SHP77 (cell line): ENCODE measurements at regions not wholly inside any gene's neighbourhood (a gene's known extent, or its start where the extent isn't known, plus 50 kb on each side); places are given as distances from the start of the nearest gene placed in this dataset.
A peak's percentile ranks its signal among the peaks of the same experiment; 100 is the strongest.

Experiments used
- DNase-seq, 2 experiments: peaks; one replicate each; lab custom pipeline; 2025; lab: John Stamatoyannopoulos, UW

DNA sequence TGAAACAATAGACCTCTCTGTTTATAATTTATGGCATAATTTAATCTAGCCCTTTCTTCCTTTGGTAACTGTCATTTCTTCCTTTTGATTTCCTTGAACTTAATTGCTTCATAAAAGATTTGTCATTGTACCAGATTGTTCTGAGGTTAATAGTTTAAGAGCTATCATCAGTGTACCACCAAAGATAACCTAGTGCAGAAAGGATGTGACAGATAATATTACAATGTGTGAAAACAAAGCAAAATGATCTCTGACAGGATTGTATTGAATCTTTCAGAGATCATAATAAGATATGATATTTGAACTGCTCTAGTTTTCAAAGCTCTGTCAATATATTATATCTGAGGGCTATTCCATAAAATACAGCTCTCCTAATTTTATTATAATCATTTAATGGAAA lies 132.1 kb upstream of the PTCHD4 start:
- DNase-seq: no peak

DNA sequence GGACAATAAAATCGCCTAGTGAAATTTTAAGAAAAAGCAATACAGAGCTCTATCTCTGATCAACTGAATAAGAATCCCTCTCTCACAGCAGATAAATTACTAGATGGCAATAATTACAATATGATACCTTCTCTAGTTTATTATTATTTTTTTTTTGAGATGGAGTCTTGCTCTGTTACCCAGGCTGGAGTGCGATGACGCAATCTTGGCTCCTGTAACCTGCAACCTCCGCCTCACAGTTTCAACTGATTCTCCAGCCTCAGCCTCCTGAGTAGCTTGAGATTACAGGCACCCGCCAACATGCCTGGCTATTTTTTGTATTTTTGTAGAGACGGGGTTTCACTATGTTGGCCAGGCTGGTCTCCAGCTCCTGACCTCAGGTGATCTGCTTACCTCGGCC lies 129.3 kb upstream of the PTCHD4 start:
- no peak for DNase-seq

DNA sequence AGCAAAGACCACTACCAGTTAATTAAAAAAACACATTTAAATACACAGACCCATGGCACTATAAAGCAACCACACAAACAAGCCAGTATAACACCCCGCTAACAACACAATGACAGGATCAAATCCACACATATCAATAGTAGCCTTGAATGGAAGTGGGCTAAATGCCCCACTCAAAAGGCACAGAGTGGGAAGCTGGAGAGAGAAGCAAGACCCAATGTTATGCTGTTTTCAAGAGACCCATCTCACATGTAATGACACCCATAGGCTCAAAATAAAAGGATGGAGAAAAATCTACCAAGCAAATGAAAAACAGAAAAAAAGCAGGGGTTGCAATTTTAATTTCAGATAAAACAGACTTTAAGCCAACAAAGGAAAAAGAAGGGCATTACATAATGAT lies 125.4 kb upstream of the PTCHD4 start:
- no peak for DNase-seq

DNA sequence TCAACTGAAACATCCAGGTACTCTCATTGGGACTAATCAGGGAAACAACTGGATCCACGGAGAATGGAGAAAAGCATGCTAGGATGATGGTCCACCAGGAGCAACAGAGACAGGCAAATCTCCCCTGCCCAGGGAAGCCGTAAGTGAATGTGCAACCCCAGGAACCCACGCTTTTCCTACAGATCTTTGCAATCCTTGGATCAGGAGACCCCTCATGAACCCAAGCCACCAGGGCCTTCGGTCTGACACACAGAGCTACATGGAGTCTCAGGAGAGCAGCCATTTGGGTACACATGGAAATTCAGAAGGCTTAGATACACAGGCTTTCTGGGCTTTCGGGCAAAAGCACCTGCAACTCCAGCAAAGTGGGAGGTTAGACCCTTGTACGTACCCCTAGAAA lies 122.1 kb upstream of the PTCHD4 start:
- no peak for DNase-seq

DNA sequence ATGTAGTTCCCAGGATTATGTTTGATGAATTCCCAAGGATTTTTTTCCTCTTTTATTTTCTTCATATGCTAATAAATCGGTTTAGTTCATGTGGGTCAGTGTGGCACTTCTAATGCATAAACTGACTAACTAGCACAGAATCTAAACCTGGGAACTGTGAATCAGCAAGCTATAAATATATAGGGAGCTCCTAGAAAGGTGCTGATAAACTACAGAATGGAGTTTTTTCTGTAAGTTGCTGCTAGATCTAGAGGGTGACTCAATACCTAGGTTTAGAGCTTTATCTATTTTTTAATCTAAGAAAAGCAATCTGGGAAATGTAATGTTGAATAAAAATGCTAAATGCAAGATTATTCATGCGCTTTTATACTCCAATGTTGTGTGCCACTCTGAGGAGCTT lies 118.8 kb upstream of the PTCHD4 start:
- DNase-seq: no peak

DNA sequence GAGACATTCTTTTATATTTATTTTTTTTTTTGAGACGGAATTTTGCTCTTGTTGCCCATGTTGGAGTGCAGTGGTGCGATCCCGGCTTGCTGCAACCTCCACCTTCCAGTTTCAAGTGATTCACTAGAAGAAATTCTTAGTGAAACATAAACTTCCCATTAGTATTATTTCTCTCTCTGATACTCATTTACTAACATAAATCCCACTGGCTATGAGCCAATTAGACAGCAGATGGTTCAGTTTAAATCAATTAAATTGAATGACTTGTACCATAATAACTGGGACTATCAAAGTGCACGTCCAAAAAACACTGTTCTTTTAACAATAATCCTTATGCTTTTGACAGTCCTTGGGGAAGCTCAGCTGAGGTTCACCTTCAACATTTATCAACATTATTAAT lies 111.2 kb upstream of the PTCHD4 start:
- DNase-seq: peak in 1 of 2 experiments; percentile 3

DNA sequence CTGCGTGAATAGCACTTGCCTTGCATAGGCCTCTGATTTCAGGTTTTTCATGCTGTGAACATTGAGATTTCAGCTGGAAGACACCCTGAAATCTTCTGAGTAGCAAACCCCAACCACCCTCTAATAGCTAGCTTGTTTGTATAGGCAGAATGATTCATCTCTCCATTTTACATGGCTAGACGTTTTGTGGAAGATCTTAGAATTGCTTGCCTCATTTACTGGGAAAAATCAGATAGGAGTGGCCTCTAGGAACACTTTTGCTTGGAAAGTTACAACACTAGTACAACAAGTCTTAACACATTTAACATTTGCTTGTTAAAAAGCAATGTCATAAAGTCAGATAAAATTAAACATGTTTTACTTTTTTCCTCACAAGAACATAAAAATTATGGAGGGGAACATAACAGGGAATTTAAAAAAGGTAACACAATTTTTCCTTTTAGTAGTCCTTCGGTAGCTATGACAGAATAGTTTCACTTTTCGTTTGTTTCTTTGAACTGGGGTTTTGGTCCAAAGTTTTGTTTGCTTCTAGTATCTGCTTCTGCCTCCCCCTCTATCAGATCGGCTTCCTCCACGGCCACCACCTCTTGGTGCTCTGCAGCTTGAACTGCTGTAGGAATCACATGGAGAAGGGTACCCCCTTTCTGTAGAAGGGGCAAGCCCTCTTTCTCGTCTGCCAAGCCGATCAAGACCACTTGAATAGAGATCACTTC lies 102.2 kb upstream of the PTCHD4 start:
- DNase-seq: no peak

DNA sequence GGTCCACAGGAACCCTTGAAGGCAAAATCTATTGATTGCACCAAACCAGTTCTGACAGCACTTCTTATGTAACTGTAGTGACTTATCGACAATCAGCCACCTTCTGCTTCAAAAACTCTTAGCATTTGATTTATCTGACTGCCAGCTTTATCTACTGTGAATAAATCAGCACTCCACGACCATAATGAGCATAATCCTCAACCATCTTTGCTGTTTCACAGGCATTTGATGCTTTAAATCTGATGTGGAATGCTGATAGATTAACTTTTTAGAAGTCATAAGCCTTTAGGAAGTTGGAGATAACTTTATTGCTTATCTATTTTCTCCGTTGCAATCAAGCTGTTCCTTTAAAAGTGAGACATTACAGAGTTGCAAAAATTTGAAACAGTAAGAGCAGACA lies 101.5 kb upstream of the PTCHD4 start:
- DNase-seq: no peak

DNA sequence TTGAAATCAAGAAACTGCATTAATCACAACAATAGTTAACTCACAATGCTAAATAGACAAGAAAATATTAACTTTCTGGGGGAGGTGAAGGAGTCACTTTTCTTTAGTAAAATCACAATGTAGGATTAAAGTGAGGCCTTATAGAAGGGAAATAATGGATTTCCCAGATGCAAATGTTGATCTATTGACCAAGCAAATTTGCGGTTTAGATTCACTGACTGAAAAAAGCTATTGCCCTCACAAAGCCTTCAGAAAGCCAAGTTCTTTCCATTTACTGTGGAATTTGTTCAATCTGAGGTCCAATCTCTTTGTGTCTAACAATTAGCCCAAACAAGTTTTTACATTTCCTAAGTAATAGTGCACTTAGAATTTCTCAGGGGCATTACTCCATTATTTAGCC lies 95.1 kb upstream of the PTCHD4 start:
- DNase-seq: no peak

DNA sequence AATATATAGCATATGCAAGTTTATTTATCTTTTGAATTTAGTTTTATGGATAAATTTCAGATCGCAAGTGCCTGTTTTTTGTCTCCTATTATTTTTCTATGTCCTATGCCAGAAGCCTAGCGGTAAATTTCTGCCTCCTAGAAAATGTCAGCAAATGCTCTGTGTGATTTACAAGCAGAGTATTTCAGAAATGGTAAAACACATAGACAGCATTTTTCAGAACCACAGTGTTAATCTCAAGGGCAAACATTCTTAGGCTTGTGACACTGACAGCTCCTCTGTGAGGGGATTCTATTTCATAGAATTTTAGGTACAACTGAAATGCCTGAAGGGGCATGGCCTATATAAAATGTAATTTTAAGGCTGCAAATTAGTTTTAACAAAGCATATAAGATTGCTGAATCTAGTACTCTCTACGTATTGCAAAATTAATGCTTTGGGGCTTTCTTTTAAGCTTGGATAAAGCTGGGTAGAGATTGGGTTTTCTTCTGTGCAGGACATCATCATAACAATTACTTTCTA lies 89.9 kb upstream of the PTCHD4 start:
- no peak for DNase-seq

DNA sequence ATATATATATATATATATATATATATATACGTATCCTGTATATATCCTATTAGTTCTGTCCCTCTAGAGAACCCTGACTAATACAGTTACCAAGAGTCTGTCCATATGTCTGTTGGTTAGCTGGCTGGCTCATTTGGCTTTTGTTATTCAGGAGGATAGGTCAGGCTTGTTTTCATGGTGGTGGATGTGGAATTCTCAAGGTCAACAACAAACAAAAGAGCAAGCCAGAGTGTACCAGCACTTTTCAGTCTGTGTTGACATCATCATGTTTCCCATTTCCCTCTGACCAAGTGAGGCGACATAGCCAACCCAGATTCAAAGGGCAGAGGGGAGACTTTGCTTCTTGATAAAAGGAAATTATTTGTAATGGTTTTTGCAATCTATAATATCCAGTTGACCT lies 88.5 kb upstream of the PTCHD4 start:
- DNase-seq: no peak

DNA sequence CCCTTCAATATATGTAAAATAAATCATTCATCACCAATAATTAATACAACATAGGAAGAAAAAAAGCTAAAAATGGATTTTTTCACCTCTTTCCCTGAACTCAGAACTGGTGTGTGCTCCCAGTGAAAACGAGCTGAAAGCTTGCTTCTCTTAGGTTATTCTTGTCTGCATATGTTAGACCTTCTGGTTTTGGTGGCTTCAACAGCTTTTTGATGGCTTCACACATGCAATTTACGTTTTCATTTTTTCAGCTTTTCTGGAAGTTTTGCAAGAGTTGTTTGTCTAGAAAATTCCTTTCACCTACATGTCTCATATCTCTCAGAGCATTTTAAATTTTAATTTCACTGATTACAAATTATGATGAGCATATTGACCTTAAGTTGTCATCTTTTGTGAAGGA lies 86.9 kb upstream of the PTCHD4 start:
- DNase-seq: no peak

DNA sequence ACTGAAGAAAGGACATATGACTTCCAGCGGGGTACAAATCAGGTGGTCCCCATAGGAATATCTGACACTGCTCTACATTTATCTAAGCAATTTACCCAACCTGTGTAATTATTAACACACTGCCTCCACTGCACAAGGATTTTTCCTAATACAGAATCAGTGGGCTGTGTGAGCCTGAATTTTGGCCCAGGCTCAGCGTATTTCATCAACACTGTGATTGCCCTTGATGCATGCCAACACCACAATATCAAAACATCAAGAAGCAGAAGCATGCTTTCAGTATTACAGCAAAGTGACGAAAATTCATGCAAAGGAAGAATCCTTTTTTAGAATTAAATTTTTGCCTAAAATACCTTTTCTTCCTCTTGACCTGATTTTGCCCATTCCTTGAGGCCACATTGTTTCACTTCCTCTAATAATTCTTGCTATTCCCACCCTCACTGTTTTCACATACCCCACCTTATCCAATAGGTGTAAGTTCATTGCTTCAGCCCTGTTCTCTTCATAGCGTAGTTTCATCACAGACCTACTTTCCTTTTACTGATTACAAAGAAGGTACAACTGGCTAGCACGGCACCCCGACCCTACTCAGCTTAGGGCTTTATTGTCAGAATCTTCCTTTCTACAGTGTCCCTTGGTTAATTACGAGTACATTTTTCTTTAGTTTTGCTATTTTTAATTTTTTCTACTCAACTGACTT lies 83.7 kb upstream of the PTCHD4 start:
- DNase-seq: no peak

DNA sequence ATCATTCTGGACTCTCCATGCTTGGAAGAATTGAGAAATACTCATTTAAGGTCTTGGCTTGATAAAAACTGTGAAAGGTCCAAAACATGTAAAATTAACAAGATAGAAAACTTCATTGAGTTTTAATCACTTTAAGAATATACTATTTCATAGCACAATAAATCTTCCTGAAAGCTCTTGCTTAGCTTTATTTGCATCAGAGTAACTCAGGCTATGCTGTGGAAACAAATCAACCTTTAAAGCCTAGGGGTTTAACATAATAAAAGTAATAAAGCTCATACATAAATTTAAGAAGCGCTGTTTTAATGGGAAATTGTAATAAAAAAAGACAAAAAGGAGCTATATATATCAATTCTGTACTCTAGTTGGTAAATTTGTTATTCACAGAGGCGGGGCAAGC lies 77.2 kb upstream of the PTCHD4 start:
- DNase-seq: no peak

DNA sequence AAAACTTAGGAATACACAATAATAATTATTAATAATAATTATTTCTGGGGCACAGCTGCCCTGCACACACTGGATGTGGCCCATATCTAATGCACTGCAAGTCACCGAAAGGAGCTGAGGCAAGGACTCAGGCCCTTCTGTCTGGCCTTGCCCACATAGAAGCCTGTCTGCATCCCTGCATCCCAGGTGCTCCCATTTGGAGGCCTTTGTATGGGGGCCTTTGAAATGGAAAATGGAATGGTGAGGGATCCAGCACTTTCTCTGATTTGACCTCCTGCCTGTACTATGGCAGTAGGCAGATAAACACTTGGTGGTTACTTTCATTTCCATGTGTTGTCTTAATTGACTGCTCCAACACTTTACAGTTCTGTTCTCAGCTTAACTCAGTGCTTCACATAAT lies 75.7 kb upstream of the PTCHD4 start:
- DNase-seq: no peak

DNA sequence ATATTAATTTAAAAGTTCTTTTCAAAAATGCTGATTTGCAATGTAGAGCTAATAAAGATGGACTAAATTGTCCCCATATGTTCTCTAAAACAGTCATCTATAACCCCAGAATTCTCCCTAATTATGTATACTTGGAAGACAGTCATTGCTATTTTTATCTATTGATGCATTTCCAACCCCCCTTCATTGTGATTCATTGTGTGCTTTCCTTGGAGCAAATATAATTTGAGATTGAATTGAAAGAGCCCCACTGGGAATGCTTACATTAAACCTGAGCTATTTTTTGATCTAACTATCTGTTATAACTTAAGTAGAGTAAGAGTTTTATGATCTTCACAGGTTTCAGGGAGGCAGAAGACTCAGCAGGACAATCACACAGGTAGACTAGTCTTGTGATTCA lies 73.7 kb upstream of the PTCHD4 start:
- no peak for DNase-seq

DNA sequence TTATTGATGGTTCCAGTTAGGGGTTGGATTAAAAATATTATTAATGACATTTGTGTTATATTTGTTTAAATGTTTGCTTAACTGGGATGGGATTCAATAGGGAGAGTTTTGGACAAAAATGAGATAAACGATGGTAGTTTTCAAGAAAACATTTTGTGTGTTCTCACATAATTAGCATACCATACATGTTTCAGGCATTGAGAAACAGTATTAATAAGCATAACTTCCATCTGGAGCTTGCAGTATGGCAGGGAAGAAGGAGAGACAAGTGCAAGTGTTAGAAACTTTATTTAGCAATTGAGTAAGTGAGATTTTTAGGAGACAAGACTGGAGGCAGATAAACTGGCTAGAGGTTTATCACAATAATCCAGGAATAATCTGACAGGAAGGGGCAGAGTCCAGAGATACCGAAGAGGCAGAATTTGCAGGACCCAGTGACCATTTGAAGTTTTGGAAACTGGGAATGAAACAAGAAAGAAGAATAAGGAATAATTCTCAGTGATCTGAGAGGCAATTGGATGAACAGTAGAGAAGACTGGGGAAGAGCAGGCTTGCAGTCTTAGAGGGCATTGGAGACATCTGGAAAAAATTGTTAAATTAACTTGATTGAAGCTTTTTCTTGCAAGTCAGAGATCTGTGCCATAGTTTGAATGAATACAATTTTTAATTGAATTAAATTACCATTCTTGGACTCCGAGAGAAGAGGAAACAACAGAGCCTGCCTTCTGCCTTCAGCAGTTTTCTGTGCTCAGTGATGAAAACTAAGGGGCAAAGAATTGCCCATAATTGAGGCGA lies 73.0 kb upstream of the PTCHD4 start:
- no peak for DNase-seq

DNA sequence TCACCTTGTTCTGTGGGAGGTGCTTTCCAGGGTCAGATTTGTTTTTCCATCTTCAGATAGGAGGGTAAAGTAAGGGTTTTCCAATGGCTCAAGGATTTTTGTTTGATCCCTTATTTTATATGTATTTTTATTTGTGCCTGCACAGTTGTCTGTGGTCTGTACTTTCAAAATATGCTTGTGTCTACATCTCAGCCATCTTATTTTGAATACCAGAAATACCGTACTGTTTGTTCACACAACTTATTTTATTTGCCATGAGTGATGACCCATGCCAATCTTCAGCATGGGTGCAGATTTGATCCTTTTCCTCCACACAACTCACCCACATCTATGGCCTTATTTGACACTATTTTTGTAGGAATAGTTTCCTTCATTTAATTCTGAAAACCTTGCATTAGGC lies 72.2 kb upstream of the PTCHD4 start:
- DNase-seq: no peak

DNA sequence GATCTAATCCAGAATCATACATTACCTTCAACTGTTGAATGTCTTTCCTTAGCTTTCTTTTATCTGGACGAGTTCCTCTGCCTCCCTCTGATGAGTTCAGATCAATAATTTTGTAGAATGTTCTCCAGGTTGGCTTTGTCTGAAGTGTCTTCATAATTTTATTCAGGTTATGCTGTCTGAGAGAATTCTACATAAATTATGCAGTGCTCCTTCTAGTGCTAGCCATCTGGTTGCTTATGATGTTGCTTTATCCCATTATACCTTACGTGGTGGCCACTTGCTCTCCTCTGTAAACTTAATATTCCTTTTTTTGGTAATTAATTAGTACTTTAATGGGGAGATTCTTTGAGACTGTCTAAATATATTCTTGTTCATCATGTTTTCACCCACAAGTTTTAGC lies 67.7 kb upstream of the PTCHD4 start:
- no peak for DNase-seq

DNA sequence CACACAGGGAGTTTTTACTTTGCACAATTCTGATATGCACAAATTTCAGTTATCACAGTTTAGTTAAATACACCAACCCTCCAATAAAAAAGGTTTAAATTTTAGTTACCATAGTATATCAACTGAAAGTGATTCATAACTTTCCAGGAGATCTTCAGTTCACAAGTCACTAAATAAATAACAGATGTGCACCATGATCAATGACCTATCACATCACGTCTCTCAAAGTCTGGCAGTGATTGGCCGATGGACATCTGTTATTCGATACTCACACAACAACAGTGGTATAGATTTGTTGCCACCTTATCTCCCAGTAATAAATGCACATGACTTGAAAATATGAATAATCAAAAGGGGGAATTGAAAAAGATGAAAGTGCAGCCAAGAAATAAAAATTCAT lies 66.8 kb upstream of the PTCHD4 start:
- DNase-seq: no peak

DNA sequence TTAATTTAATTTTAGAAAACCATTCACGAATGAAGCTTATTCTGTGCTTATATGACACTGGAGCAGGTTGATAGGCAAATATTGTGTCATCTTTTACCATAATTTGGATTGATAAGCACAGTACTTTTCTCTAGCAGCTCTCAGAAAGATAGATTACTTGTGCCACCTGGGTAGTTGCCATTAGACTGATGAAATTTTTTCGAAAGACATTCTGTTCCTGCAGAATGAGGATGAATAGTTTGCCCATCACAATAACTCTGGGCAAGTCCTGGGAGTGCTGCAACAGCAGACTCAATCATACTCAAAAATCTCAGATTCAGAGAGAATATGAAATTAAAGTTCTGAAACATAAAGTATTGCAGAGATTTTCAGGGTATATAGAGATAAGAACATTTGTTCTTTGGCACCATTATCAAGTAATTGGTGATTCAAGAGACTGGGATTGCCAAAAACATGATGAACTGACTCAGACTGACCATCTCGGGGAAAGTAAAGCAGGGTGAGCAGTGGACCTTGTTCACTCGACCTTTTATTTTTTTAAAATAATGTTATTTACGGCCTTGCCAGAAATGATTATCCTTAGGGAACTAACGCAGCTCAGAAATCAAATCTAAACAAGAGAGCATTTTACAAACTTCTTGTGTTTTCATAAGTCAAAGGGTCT lies 65.8 kb upstream of the PTCHD4 start:
- DNase-seq: no peak

DNA sequence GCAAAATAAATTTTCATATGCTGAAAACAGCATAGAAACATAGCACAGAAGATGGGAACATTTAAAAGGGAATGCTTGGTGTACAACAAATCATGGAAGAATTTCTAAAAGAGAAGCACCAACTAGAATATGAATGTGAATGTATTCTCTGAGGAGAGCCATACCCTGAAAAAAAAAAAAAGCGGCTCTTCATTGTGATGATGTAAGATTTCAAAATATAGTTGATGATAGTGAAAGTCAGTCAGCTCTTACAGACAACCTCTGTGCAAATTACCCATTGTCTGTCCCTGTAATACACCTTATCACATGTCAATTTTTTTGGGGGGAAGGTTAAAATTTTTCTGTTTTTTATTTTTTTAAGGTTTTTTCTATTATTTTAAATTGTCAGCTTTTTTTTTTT lies 58.6 kb upstream of the PTCHD4 start:
- no peak for DNase-seq
